PFSK-1 (cell line): ENCODE measurements at regions not wholly inside any gene's neighbourhood (a gene's known extent, or its start where the extent isn't known, plus 50 kb on each side); places are given as distances from the start of the nearest gene placed in this dataset.

ENCODE experiments used
- FOXP2 ChIP-seq: optimal IDR thresholded peaks from 2 replicates; pipeline ENCODE3; 2011; ENCODE audit warnings: borderline replicate concordance, control low read depth, inconsistent platforms; ENCODE audit not compliant: insufficient read depth; ENCODE audit errors: extremely low read length, extremely low read depth
- POLR2AphosphoS5 ChIP-seq: IDR thresholded peaks from 2 replicates; pipeline ENCODE4 v1.6.1; 2012; ENCODE audit warnings: low read depth, mild to moderate bottlenecking, control low read depth, low read length, moderate library complexity
- REST ChIP-seq, 2 experiments: IDR thresholded peaks; 2 replicates each; pipeline versions ENCODE4 v1.6.1 to v1.8.0; 2011 to 2012; ENCODE audit warnings: low read depth in 2 of 2, low read length in 2 of 2, control low read depth in 1 of 2, inconsistent platforms in 1 of 2, mild to moderate bottlenecking in 1 of 2, moderate library complexity in 1 of 2; ENCODE audit not compliant: insufficient read depth in 1 of 2
- SIN3A ChIP-seq: IDR thresholded peaks from 2 replicates; pipeline ENCODE4 v1.6.1; 2012; ENCODE audit warnings: mild to moderate bottlenecking, low read length, moderate library complexity, borderline replicate concordance; ENCODE audit not compliant: insufficient read depth
- TAF1 ChIP-seq: IDR thresholded peaks from 2 replicates; pipeline ENCODE4 v1.6.1; 2012; ENCODE audit warnings: low read length, control low read depth, borderline replicate concordance; ENCODE audit not compliant: insufficient read depth

GRCh38 chr21:23638131-23638695 is 1969.1 kb downstream of the MRPL39 start:
- TF ChIP-seq SIN3A (no peak), REST (IDR thresholded peaks at IDR 0.05; ENCODE audit: insufficient read depth in 1 of 2, low read depth in 2 of 2, low read length in 2 of 2) (no peak), POLR2AphosphoS5 (no peak)

GRCh38 chr21:23633447-23633940 is 1973.8 kb downstream of the MRPL39 start:
- TF ChIP-seq REST (IDR thresholded peaks at IDR 0.05; ENCODE audit: insufficient read depth in 1 of 2, low read depth in 2 of 2, low read length in 2 of 2): no peak
- TF ChIP-seq POLR2AphosphoS5: no peak
- TF ChIP-seq TAF1: no peak
- TF ChIP-seq FOXP2: no peak
- no peak for TF ChIP-seq SIN3A

GRCh38 chr21:23624281-23624680 is 1983.0 kb downstream of the MRPL39 start:
- TF ChIP-seq SIN3A (no peak), TAF1 (no peak), REST (IDR thresholded peaks at IDR 0.05; ENCODE audit: insufficient read depth in 1 of 2, low read depth in 2 of 2, low read length in 2 of 2) (no peak), POLR2AphosphoS5 (no peak), FOXP2 (no peak)

- no peak for TF ChIP-seq REST (IDR thresholded peaks at IDR 0.05; ENCODE audit: insufficient read depth in 1 of 2, low read depth in 2 of 2, low read length in 2 of 2)
- no peak for TF ChIP-seq SIN3A
- no peak for TF ChIP-seq POLR2AphosphoS5
- no peak for TF ChIP-seq TAF1
- TF ChIP-seq FOXP2: no peak
These were observed 1994.3 kb downstream of the MRPL39 start for GRCh38 chr21:23613014-23613413.

- TF ChIP-seq POLR2AphosphoS5 (no peak), SIN3A (no peak), REST (IDR thresholded peaks at IDR 0.05; ENCODE audit: insufficient read depth in 1 of 2, low read depth in 2 of 2, low read length in 2 of 2) (no peak), TAF1 (no peak), FOXP2 (no peak)
These were observed 1995.1 kb downstream of the MRPL39 start for GRCh38 chr21:23612210-23612609.
